HCT116 (cell line): ENCODE measurements at regions not wholly inside any gene's neighbourhood (a gene's known extent, or its start where the extent isn't known, plus 50 kb on each side); places are given as distances from the start of the nearest gene placed in this dataset.

Experiments
- CTCF ChIP-seq, 3 experiments: fragments of 200-600 bp in 1 of 3; sonication (generic) in 1 of 3; IDR thresholded peaks in 2 of 3; conservative IDR thresholded peaks in 1 of 3; 2 replicates each; pipeline ENCODE4 v1.5.1; 2012 to 2017; ENCODE audit warnings: low read depth in 2 of 3, low read length in 2 of 3, antibody characterized with exemption in 1 of 3, borderline replicate concordance in 1 of 3, control low read depth in 1 of 3, mild to moderate bottlenecking in 1 of 3, mixed read lengths in 1 of 3, mixed run types in 1 of 3, moderate library complexity in 1 of 3; ENCODE audit not compliant: insufficient read depth in 1 of 3
- REST ChIP-seq: IDR thresholded peaks from 2 replicates; pipeline ENCODE4 v1.6.1; 2012; ENCODE audit warnings: low read depth

DNA sequence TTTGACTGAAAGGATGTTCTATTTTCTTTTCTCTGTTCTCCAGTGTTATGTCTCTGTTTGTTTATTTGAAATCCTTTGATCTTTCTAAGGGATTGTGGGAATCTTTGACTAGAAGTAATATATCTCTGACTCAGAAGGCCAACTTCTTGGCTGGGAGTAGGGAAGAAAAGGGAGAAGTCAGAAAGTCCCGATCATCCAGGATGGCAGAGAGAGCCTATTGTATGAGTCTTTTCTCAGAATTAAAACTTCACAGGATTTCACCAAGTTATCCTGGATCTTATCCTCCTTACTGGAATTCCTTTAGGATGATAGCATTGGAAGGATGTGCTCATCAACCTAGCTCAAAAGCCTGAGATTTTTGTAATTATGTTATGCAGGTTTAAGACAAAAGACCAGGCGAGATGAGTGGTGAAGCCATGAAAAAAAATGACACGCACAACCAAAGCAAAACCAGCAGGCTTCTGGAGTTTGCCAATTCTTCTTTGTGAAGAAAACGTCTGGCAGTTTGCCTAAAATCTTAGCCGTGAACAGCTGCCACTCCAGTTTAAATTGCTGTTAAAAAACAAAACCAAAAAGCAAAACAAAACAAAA is 383.6 kb upstream of the SMIM21 start:
- no peak for TF ChIP-seq CTCF (IDR thresholded peaks at IDR 0.05 in 2 of 3, conservative IDR thresholded peaks at IDR 0.05 in 1 of 3; ENCODE audit: borderline replicate concordance in 1 of 3, insufficient read depth in 1 of 3, low read depth in 2 of 3, low read length in 2 of 3)
- TF ChIP-seq REST = no peak
